Jurkat, Clone E6-1 (cell line): ENCODE measurements at regions not wholly inside any gene's neighbourhood (a gene's known extent, or its start where the extent isn't known, plus 50 kb on each side); places are given as distances from the start of the nearest gene placed in this dataset.

Source experiments
- DNase-seq: peaks from one replicate; pipeline ENCODE4 v3.0.0-alpha.2; 2011; ENCODE audit warnings: low read depth, low spot score
- H3K4me3 ChIP-seq: 2 replicates; pipeline ENCODE4 v1.5.1; 2011; ENCODE audit warnings: mild to moderate bottlenecking, low read length, control low read depth, moderate library complexity

DNA sequence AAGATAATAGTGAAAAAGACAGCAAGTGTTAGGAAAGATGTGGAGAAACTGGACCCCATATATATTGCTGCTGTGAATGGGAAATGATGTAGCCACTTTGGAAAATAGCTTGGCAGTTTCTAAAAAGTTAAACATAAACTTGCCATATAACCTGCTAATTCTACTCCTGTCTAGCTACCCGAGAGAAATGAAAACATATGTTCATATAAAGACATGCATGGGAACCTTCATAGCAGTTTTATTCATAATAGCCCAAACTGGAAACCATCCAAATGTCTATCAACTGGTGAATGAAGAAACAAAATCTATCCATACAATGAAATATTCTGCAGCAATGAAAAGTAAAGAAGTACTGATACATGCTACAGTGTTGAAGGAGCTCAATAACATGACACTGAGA lies 50.4 kb upstream of the NABP1 start:
- no peak for DNase-seq

More for the DNA sequence above, 50.4 kb upstream of the NABP1 start:
- no peak overlapping the region for H3K4me3 ChIP-seq
